HuH-7.5 (cell line): ENCODE measurements at regions not wholly inside any gene's neighbourhood (a gene's known extent, or its start where the extent isn't known, plus 50 kb on each side); places are given as distances from the start of the nearest gene placed in this dataset.

ENCODE experiments used
- DNase-seq: peaks from one replicate; pipeline ENCODE4 v3.0.0; 2011; ENCODE audit warnings: low spot score

DNA sequence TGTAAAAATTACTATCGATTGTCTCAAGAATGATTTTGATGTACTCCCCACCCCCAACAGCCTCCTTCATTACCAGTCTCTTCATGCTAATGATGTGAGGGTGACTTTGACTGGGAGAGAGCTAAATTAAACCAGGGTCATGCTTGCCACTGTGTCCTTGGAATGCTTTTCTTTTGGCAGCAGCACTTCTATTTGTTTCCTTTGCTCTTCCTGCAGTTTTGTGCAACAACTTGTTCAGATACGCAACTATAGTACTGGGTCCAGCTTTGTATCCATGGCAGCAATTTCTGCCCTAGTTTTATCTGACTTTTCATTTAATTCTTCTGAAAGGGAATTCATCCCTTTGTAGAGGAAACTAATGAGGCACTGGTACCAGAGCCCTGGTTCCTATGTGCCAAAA lies 2792.1 kb downstream of the PCDH9 start:
- DNase-seq = no peak

DNA sequence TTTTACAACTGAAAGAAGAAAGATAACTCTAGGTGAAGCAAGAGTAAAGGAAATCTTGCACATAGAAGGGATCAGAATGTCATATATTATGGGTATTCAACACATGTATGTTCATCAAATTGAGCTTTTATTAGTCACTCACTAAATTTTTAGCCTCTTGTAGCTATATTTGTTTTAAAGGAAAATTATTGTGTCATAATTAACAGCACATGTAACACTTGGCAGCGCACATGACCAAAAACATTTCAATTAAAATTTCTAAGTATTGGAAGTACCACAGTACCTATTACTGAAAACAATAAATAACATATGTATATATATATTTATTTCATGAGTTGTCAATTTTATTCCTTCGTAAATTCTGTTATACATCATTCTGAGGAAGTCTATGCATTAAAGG lies 2800.4 kb downstream of the PCDH9 start:
- no peak for DNase-seq

DNA sequence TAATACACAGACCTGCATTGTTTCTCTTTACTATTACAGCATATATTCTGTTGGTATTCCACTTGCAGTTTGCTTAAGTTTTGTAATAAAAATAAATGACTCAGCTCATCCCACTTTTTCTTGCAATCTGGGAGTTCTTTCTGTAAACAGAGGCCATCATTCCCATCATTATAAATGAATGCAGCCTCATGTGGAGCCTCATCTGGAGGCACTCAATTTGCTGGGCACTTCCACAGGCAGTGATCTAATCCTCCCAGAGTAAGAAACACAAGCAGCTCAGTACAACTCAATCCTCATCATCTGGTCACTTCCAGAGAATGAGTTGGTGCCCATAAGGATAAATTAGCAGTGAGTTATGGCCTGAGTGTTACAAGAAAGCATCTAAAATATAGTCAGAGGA lies 2801.9 kb downstream of the PCDH9 start:
- DNase-seq = no peak

DNA sequence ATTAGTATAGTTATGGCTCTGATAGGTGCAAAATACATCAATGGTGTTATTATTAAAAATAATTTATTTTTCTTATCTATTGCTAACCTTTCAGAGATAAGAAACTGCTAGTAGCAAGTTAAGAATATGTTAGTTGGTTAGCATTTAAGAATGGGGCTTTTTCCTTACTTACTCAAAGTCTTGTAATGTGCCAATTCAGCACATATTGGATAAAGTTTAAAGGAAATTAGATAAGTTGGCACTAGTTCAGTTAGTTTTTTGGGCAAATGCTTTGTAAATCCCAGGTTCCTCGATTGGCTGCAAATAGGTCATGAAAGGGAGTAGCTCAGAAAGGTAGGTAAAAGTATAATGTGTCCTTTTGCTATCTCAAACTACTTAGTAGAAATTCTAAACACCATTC lies 2806.7 kb downstream of the PCDH9 start:
- no peak for DNase-seq

DNA sequence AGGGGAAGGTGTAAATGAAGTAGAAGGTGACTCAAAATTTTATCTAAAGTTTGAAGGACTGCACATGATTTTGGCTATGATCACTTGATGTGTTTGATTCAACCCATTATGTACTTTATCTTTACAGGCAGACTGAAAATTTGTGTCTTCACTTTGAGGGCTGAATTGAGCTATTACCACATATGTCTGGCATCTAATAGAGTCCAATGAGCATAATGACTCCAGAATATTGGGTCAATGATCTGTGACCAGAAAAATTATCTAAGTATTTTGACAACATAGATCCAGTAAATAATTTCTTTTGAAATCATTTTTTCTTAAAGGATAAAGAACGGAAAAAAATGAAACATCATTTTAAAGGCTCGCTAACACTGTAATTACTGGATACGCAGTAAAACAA lies 2810.0 kb downstream of the PCDH9 start:
- DNase-seq = no peak

DNA sequence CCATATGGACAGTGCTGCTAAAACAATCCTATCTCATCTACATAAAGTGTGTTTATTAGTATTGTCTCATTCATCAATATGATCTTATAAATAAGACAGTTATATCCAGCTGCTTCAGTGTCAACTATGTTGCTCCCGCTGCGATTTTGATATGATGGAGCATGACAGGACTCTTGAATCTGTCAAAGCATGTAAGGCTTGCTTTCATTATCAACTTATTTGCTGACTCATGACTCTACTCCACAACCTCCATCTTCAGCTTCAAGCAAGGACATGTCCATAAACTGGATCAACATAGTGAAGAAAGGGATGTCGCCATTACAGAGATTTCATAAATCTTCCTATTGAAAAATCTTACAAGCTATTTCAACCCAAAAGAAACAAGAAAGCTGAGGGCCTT lies 2812.6 kb downstream of the PCDH9 start:
- DNase-seq = no peak

DNA sequence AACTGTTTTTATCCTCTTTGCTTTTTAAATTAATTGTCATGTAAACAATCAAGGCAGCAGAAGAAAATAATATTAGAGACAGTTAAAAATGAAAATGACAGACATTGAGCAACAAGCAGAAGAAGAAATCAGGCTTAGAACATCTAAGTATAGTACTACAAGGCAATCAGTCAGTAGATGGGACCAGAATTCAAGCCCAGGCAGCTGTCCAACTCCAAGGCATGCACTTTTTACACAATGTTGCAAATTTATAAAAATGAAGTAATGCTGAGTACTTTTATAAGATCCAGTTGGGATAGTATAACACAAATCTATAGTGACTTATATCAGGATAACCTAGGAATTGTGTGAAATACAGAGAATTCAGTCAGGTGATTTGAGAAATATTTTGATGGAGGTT lies 2815.8 kb downstream of the PCDH9 start:
- no peak for DNase-seq

DNA sequence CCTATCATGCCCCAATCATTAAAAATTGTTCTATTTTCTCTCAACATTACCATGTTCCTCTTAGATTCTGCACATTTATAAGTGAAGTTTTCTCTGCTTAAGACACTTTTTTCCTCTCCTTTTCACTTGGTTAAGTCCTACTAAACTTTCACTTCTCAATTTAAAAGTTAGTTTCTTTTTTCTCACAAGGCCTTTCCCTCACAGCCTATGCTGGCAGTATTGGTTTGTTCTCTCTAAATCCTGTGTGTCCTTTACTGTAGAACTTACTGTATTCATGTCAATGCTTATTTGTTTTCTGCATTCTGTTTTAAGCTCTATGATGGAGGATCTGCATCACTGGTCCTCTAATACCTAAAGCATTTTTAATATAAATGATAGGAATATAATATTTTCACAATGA lies 2816.6 kb downstream of the PCDH9 start:
- no peak for DNase-seq

DNA sequence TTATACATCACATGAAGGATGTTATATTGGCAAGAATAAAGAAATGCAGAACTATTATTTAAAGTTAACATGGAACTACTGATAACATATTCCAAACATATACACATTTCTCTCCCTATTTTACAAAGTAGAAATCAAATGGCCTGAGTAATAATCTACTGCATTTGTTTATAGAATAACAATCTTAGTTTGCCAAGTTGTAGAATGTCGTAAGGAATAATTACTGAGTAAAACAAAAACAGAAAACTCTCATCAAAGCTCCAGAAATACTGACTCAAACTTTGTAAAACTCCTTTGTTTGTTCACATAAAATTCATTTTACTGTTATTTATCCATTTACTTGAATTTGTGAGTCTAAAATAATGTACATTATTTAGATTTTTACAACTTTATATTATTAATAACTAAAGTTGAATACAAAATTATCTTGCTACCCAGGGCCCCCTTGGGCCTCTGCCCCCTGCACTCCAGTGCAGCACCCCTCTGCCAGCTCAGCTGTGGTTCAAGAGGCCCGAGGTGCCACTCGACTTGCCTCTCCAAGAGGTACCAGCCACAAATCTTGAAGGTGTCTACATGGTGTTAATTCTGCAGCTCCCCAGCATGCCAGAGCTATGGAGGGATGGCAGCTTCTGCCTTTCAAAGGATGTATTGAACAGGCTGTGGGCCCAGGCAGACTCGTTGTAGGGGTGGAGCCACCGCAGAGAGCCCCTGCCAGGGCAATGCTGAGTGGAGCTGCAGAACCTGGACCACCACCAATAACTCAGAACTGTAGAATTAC lies 2819.7 kb downstream of the PCDH9 start:
- no peak for DNase-seq

DNA sequence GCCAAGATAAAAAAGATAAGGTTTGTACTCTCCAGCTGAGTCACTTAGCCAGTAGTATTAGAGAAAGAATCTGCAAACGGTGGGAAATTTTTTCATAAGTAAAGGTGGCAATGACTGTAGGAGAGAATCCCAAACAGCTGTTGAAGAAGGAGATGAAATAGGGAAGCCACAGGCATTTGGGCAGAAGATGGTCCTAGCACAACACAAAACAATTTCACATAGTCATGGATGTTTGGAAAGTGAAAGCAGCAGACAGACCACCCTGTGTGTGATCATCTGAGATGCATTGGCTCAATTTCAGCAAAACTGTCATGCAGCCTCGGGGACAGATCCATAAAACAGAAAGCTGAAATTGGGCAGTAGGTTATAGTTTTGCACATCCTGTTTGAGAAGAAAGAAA lies 2832.4 kb downstream of the PCDH9 start:
- no peak for DNase-seq

DNA sequence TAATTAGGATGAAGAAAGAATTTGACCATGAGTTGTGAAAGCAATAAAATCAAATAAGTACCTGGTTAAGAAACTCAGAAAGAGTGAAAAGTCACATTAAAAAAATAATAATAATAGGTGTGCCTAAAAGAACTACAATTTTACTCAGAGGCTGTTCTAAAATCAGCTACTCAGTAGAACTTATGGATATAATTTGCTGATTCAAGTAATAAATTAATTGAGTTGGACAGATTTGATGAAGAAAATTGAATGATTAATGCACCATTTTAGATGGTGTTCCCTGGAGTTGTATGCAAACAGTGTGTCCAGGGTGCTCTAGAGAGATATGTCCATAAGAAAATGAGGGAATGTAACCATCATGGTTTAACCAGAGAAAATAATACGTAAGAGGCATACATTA lies 2852.5 kb downstream of the PCDH9 start:
- no peak for DNase-seq

DNA sequence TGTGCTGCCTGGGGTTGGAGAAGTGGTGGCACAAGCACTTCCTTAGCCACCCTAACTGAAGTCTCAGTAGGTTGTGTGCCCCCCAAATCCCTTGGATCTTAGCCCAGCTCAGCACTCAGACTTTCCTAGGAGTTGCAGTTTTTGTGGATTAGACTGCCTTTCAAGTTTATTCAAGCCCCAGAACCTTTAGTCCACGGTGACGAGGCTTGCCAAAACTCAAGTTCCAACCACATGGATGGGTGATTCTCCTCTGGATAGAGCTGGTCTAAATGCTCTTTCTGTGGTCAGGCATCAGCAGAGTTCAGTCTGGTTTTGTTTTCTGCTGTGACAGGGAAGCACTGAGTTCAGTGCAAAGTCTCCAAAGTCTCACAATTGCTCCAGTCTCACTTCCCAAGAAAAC lies 2858.7 kb downstream of the PCDH9 start:
- no peak for DNase-seq

DNA sequence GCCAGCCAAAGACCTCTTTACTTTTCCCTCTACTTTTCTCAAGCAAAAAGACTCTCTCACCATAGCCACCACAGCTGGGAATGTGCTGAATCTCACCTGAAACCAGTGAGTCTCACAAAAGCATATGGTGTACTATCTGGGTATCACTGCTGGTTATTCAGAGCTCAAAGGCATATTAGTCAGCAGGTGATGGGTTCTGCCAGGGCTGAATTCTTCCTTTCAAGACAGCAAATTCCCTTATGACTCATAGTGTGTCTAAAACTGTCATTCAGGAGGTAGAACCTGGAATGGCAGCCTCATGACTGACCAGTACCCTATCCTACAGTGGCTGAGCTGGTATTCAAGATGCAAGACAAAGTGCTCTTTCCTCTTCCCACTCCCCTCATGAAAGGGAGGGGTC lies 2859.1 kb downstream of the PCDH9 start:
- DNase-seq = no peak

DNA sequence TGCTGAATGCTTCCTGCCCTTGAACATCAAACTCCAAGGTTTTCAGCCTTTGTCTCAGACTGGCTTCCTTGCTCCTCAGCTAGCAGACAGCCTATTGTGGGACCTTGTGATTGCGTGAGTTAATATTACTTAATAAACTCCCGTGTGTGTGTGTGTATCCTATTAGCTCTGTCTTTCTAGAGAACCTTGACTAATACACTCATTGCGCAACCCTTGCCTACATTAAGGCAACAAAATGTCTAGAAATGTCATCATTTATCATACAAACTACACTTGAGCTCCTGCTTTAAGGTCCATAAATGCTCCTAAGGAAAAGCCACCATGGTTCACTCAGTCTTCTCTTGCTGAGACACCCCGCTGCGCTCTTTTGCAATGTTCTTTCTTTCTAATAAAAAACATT lies 2861.0 kb downstream of the PCDH9 start:
- DNase-seq = no peak

DNA sequence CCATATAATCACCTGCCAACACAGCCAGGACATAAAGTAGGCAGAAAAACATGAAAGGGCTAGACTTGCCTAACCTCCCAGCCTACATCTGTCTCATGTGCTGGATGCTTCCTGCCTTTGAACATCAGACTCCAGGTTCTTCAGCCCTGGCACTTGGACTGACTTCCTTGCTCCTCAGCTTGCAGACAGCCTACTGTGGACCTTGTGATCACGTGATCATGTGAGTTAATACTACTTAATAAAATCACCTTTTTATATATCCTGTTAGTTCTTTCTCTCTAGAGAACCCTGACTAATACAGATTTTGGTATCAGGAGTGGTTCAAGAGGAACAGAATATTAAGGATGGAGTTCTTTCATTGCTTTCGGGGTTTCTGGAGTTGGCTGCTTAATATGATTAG lies 2867.6 kb downstream of the PCDH9 start:
- no peak for DNase-seq

DNA sequence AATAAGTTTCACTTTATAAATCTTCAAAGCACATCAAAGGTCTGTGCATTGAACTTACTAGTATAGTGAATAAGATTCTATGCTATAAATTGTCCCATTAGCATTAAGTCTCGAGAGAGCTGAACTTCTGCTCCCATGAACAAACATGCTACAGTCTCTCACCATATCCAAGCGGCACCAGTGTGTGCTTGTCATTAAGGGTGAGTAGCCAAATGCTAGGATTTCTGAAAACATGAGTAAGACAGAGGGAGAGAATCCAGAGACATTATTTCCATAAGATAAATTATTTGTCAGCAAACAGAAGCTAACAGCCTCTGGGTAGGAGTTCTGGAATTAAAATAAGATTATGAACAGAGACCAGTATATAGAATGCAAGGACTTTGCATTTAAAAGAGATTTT lies 2882.5 kb downstream of the PCDH9 start:
- DNase-seq = no peak

DNA sequence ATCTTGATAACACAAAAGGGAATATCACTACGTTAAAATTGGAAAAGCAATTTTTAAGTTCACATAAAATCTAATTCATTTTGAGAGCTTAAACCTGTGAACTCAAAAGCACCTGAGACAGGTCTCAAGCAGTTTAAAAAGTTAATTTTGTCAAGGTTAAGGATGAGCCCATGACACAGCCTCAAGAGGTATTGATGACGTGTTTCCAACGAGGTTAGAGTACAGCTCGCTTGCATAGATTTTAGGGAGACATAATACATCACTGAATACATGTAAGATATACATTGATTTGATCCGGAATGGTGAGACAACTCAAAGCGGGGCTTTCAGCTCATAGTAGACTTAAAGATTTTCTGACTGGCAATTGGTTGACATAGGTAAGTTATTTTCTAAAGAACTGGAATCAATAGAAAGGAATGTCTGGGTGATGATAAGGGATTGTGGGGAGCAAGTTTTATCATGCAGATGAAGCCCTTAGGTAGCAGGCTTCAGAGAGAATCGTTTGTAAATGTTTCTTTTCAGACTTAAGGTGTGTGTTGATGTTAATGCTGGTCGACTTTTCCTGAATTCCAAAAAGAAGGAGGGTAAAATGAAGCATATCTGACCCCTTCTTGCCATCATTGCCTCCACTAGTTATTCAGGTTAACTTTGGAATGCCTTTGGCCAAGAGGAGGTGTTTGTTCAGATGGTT lies 2890.6 kb downstream of the PCDH9 start:
- DNase-seq = no peak

DNA sequence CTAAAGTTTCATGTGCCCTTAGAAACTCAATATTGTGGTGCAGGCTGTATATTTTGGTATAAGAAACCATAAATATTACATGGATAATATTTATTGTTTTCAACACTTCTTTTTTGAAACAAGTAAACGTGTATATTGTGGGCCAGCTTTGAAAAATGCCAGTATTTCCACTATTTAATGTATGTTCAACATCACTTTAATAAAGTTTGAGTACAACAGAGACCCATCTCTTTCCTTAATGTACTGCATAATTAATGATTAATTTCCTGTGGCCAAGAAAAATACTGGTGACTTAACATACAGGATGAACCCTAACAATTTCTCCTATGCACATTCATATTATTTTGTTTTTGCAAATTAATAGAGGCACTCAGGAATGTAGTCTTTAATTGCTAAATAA lies 2891.5 kb downstream of the PCDH9 start:
- DNase-seq = no peak

DNA sequence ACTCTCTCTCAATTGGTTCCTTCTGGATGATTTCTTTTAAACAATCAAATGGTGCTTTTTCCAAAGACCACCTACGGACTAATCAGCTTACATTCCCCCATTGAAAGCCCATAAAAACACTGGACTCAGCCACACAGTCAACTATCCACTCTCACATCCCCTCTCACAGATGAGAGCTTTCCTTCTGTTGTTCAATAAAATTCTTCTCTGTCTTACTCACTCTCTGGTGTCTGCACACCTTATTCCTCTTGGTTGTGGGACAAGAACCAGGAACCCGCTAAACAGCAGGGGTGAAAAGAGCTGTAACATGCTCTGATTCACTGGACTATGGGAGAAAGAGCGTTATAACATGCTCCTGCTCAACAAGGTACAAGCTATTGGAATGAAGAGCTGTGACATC lies 2896.2 kb downstream of the PCDH9 start:
- DNase-seq = no peak

DNA sequence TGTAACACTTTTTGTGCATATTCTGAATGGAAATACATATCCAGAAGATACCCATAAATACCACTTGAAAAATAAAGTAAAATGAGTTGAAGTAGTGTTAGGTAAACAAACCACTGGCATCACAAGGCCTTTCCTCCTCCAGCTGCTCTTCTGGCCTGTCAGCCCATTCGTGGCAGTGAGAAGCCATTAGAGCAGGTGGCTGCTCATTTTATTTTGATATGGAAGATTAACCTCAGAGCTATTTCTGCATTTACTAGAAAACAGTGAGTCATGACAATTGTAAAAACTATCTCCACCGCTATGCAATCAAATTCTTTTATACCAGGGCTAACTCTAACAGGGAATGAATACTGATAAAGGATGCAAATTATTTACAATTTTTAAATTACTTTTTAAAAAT lies 2898.1 kb downstream of the PCDH9 start:
- DNase-seq = no peak

DNA sequence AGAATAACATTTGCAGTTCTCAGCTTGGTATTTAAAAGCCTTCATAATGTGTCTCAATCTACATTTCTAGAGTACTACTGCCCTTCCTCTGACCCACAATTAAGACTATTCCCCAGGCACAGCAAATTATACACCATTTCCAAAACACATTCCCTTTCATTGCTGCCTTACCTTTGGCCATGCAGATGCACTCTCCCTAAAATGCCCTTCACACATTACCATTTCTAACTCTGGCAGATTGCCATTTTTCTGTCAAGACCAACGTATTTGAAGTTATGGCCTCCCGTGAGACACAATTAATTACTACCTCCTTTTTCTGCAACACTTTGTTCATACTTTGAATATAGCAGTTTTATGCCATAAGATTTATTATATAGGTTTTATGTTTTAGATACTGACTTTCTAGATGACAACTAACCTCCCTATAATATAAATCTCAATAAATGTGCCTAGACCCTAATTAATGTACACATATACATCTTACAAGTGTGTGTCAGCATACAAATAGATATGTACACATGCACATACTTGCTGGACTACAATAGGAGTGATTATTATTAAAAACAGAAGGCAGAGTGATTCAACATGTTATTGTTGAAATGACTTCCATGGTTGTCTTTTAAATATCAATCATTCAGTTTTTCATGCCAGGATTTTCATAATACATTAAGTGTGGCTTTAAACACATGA lies 2902.5 kb downstream of the PCDH9 start:
- DNase-seq = no peak

DNA sequence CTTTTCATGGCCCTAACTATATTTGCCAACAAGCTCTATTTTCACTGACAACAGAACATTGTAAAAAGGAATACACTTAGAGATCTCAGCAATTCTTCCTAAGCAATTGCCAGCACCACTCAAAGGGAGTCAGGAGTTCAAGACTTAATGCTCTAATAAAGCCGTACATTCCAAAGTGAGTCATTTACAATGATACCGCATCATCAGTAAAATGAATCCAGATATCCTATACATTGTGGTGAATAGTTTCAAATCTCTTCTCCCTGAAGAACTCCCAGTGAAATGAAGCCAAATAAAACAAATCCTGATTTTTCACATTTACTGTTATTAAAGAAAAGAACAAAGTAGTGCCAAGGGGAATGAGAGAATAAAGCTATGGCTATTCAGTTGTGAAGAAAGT lies 2898.7 kb upstream of the PCDH20 start:
- no peak for DNase-seq

DNA sequence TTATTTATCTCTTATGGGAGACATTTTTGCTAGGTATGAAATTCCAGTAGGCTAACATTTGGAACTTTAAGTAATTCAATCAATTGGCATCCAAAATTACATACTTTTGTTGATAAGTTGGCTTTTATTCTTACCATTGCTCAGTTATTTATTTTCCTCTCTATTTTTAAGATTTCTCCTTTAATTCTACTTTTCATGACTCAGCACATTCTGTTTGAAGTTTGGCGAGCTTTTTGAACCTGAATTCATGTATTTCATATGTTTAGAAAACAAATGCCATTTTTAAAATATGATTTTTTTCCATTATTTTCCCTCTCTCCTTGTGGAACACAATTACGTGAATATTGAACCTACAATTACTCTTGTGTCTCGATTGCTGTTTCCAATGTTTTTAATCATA lies 2896.3 kb upstream of the PCDH20 start:
- no peak for DNase-seq
